Endothelial cell (in vitro differentiated cells): ENCODE measurements at regions not wholly inside any gene's neighbourhood (a gene's known extent, or its start where the extent isn't known, plus 50 kb on each side); places are given as distances from the start of the nearest gene placed in this dataset. TPM values are rescaled to one million over a fixed set of nuclear protein-coding genes. Genes with fewer than 3 reads are reported as not detected.

ENCODE experiments used
- DNase-seq: peaks from one replicate; pipeline ENCODE4 v3.0.0; 2021; ENCODE audit warnings: low spot score
- H3K27ac Mint-ChIP-seq: one replicate; pipeline ENCODE4 v1.8.0; 2021; ENCODE audit warnings: mixed read lengths, inconsistent platforms; ENCODE audit not compliant: unreplicated experiment
- H3K27me3 Mint-ChIP-seq: one replicate; pipeline ENCODE4 v1.8.0; 2021; ENCODE audit warnings: mild to moderate bottlenecking, moderate library complexity, mixed read lengths, inconsistent platforms; ENCODE audit not compliant: unreplicated experiment
- H3K36me3 Mint-ChIP-seq: one replicate; pipeline ENCODE4 v1.8.0; 2021; ENCODE audit warnings: mild to moderate bottlenecking, low read depth, mixed read lengths, inconsistent platforms; ENCODE audit not compliant: unreplicated experiment
- H3K4me1 Mint-ChIP-seq: one replicate; pipeline ENCODE4 v1.8.0; 2021; ENCODE audit warnings: mild to moderate bottlenecking, mixed read lengths, inconsistent platforms; ENCODE audit not compliant: unreplicated experiment
- H3K4me3 Mint-ChIP-seq: one replicate; pipeline ENCODE4 v1.8.0; 2021; ENCODE audit warnings: mild to moderate bottlenecking, mixed read lengths, inconsistent platforms; ENCODE audit not compliant: unreplicated experiment
- H3K9me3 Mint-ChIP-seq: one replicate; pipeline ENCODE4 v1.8.0; 2021; ENCODE audit warnings: mixed read lengths, inconsistent platforms; ENCODE audit not compliant: unreplicated experiment
- microRNA-seq: library from miRNA; unstranded; fragments of <30 nt; microRNA quantifications from one replicate; pipeline ENCODE4, GENCODE V29; 2020; ENCODE audit not compliant: unreplicated experiment
- TF ChIP-seq, protein P1 (sequence below): fragments of 200-600 bp; sonication (generic); IDR thresholded peaks from one replicate; pipeline ENCODE4 v1.5.0; 2021; ENCODE audit warnings: antibody characterized with exemption; ENCODE audit not compliant: unreplicated experiment

DNA sequence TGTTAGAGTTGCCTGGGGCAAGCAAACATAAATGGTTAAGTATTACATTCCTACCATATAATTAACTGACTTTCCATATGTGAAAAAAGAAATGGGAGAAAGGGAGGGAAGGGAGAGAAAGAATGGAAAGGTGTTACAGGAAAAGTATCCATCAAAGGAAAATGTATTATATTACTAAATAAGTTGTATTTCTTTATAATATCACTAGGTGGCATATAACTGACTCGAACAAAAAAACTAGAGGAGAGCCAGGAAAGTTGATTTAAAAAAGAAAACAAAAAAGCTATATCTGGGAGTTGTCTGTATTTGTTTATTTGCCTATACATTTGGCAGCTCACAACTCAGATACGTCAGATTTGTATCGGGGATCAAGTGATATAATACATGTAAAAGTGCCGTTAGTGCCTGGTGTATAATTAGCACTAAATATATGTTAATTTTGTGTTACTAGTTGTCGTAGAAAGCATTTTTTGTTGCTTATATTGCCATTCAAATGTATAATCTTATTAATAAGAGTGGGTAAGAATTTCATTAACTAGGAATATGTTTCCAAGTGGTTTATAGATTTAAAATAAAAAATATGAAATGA is 59.6 kb upstream of the ADAMTS19 start:
- Mint-ChIP-seq H3K27me3 (no peaks in the 10 kb centered on the region), H3K27ac (no peak overlapping the region), H3K9me3 (no peaks in the 10 kb centered on the region), H3K4me1 (no peaks in the 10 kb centered on the region), H3K4me3 (no peak overlapping the region), H3K36me3 (no peaks in the 10 kb centered on the region)
- DNase-seq, result no peak
- TF ChIP-seq, protein P1, sequence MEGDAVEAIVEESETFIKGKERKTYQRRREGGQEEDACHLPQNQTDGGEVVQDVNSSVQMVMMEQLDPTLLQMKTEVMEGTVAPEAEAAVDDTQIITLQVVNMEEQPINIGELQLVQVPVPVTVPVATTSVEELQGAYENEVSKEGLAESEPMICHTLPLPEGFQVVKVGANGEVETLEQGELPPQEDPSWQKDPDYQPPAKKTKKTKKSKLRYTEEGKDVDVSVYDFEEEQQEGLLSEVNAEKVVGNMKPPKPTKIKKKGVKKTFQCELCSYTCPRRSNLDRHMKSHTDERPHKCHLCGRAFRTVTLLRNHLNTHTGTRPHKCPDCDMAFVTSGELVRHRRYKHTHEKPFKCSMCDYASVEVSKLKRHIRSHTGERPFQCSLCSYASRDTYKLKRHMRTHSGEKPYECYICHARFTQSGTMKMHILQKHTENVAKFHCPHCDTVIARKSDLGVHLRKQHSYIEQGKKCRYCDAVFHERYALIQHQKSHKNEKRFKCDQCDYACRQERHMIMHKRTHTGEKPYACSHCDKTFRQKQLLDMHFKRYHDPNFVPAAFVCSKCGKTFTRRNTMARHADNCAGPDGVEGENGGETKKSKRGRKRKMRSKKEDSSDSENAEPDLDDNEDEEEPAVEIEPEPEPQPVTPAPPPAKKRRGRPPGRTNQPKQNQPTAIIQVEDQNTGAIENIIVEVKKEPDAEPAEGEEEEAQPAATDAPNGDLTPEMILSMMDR, result peak; percentile 58

DNA sequence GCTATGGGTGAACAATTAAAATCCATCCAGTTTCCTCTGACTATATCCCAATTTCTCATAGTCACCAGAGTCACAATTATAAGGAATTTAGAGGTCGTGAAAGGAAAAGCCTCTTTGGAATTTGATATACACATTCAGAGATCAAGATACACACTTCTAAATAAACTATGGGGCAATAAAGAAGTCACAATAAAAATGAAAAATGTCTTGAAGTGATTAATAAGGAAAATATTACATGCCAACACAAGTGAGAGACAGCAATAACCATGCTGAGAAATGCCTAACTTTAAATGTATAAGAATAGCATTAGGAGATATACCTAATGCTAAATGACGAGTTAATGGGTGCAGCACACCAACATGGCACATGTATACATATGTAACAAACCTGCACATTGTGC is 54.9 kb upstream of the ADAMTS19 start:
- H3K9me3 Mint-ChIP-seq, result no peaks in the 10 kb centered on the region
- DNase-seq, result no peak
- H3K4me3 Mint-ChIP-seq, result no peak overlapping the region
- H3K27ac Mint-ChIP-seq, result no peak overlapping the region
- TF ChIP-seq, protein P1, result no peak
- H3K27me3 Mint-ChIP-seq, result no peaks in the 10 kb centered on the region
- no peaks in the 10 kb centered on the region for H3K36me3 Mint-ChIP-seq
- no peaks in the 10 kb centered on the region for H3K4me1 Mint-ChIP-seq

DNA sequence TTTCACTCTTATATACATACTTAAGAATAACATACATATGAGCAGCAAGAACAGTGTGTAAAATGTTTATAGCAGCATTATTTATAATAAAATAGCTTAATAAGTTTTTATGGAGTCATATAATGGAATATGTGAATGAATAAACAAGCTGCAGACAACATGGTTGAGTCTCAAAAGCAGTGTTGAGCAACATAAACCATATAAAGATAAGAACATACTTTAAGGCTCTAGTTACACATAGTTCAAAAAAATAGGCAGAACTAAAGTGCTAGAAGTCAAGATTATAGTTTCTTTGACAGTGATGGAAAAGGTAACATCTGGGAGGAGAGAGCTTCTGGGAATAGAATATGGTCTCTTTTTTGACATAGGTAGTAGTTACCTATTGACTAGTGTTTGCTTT is 53.7 kb upstream of the ADAMTS19 start:
- no peak overlapping the region for H3K4me3 Mint-ChIP-seq

More for the DNA sequence above, 53.7 kb upstream of the ADAMTS19 start:
- DNase-seq, result no peak
- no peak overlapping the region for H3K27ac Mint-ChIP-seq
- H3K27me3 Mint-ChIP-seq, result peaks cover 1% of the 10 kb centered on the region
- no peaks in the 10 kb centered on the region for H3K36me3 Mint-ChIP-seq
- H3K4me1 Mint-ChIP-seq, result no peaks in the 10 kb centered on the region
- H3K9me3 Mint-ChIP-seq, result no peaks in the 10 kb centered on the region
- TF ChIP-seq, protein P1, result no peak

Small RNA genes lying in the stretch of these regions (microRNA-seq; reads per million reads assigned to microRNA genes)
- gene MIR4460, result not detected
